Panc1 (cell line): ENCODE measurements at regions not wholly inside any gene's neighbourhood (a gene's known extent, or its start where the extent isn't known, plus 50 kb on each side); places are given as distances from the start of the nearest gene placed in this dataset.

ENCODE experiments used
- CTCF ChIP-seq: fragments of 450-650 bp; IDR thresholded peaks from 2 replicates; pipeline ENCODE4 v1.5.1; 2017; ENCODE audit warnings: mild to moderate bottlenecking
- POLR2AphosphoS5 ChIP-seq: IDR thresholded peaks from 2 replicates; pipeline ENCODE4 v1.6.1; 2012; ENCODE audit warnings: mild to moderate bottlenecking, low read depth, low read length, moderate library complexity
- REST ChIP-seq, 2 experiments: IDR thresholded peaks; 2 replicates each; pipeline ENCODE4 v1.6.1; 2011 to 2012; ENCODE audit warnings: low read depth in 2 of 2, control low read depth in 1 of 2, low read length in 1 of 2, mild to moderate bottlenecking in 1 of 2, moderate library complexity in 1 of 2; ENCODE audit not compliant: insufficient read depth in 1 of 2
- SIN3A ChIP-seq: IDR thresholded peaks from 2 replicates; pipeline ENCODE4 v1.6.1; 2012; ENCODE audit warnings: low read depth, mild to moderate bottlenecking, low read length, moderate library complexity, borderline replicate concordance; ENCODE audit not compliant: insufficient read depth
- TCF7L2 ChIP-seq: IDR thresholded peaks from 2 replicates; pipeline ENCODE4 v1.6.1; 2011; ENCODE audit warnings: mild to moderate bottlenecking, low read depth, low read length, inconsistent platforms

- no peak for TF ChIP-seq CTCF
- no peak for TF ChIP-seq POLR2AphosphoS5
- no peak for TF ChIP-seq REST (IDR thresholded peaks at IDR 0.05; ENCODE audit: insufficient read depth in 1 of 2, low read depth in 2 of 2, low read length in 1 of 2)
- no peak for TF ChIP-seq SIN3A
- TF ChIP-seq TCF7L2 = no peak
These were observed 282.9 kb downstream of the PTPRU start for GRCh38 chr1:29519108-29519787.
